Gastrocnemius medialis (tissue), 4 donors: ENCODE measurements at regions not wholly inside any gene's neighbourhood (a gene's known extent, or its start where the extent isn't known, plus 50 kb on each side); places are given as distances from the start of the nearest gene placed in this dataset.
"Not testable (repeated sequence)": the region's sequence is repeated elsewhere in the genome, so short reads cannot be mapped to it uniquely, and the experiment has no call there.

Experiments
- ATAC-seq, 2 donors: fragments of 150-250 bp; one replicate each; pipeline ENCODE4 v1.9.1; 2016
- DNase-seq, 2 donors: peaks; one replicate each; pipeline ENCODE4 v3.0.0-alpha.2; 2019
- H3K27ac ChIP-seq, 4 donors: fragments of 200-600 bp; sonication (generic); 1 replicate in 1 of 4; 2 replicates in 3 of 4; pipeline ENCODE4 v1.5.1; 2016 to 2018; ENCODE audit warnings: mild to moderate bottlenecking in 2 of 4, moderate library complexity in 1 of 4
- H3K27me3 ChIP-seq, 3 donors: fragments of 200-600 bp; sonication (generic) in 2 of 3; 1 replicate in 1 of 3; 2 replicates in 2 of 3; pipeline versions ENCODE4 v1.5.1 to v1.6.0; 2016 to 2019; ENCODE audit warnings: mild to moderate bottlenecking in 1 of 3, moderate library complexity in 1 of 3
- H3K36me3 ChIP-seq, 2 donors: fragments of 200-600 bp; sonication (generic) in 1 of 2; one replicate each; pipeline ENCODE4 v1.5.1; 2017 to 2018
- H3K4me1 ChIP-seq, 2 donors: fragments of 200-600 bp; sonication (generic) in 1 of 2; one replicate each; pipeline ENCODE4 v1.5.1; 2016 to 2017; ENCODE audit warnings: mild to moderate bottlenecking in 2 of 2
- H3K4me3 ChIP-seq, 4 donors: fragments of 200-600 bp; sonication (generic) in 3 of 4; 1 replicate in 1 of 4; 2 replicates in 3 of 4; pipeline ENCODE4 v1.5.1; 2016 to 2019; ENCODE audit warnings: mild to moderate bottlenecking in 2 of 4
- H3K9me3 ChIP-seq, 3 donors: fragments of 200-600 bp; sonication (generic) in 2 of 3; 1 replicate in 1 of 3; 2 replicates in 2 of 3; pipeline ENCODE4 v1.5.1; 2016 to 2019
- CTCF ChIP-seq, 5 experiments: fragments of 450-650 bp in 3 of 5; fragments of 200-600 bp in 2 of 5; sonication (generic) in 2 of 5; IDR thresholded peaks in 4 of 5; conservative IDR thresholded peaks in 1 of 5; 1 replicate in 4 of 5; 2 replicates in 1 of 5; pipeline ENCODE4 v1.5.1; 2016 to 2019; ENCODE audit warnings: antibody characterized with exemption in 5 of 5, mild to moderate bottlenecking in 3 of 5, moderate library complexity in 3 of 5
- POLR2A ChIP-seq, 2 donors: fragments of 450-650 bp; IDR thresholded peaks; one replicate each; pipeline ENCODE4 v1.6.1; 2017; ENCODE audit warnings: antibody characterized with exemption in 2 of 2, mild to moderate bottlenecking in 2 of 2, moderate library complexity in 2 of 2
- in situ Hi-C, 4 donors: fragments of 200-750 bp; cut with MboI; loops; one replicate each; pipeline versions ENCODE4 v1.15.0 to v1.8.0; 2017; ENCODE audit warnings: low sequenced_read_pairs in 4 of 4
- intact Hi-C: fragments of 100-400 bp; cut with DNase I; formaldehyde crosslinking; loops from one replicate; pipeline ENCODE4 v1.15.1; 2023; ENCODE audit warnings: low total_unique reads

GRCh38 chr6:112470376-112470775 lies 123.2 kb downstream of the RFPL4B start:
- Histone ChIP-seq H3K27me3 (no peaks in the 10 kb centered on the region), H3K4me1 (no peaks in the 10 kb centered on the region), H3K36me3 (no peaks in the 10 kb centered on the region), H3K4me3 (no peak overlapping the region), H3K9me3 (no peaks in the 10 kb centered on the region), H3K27ac (no peak overlapping the region)
- intact Hi-C loops, result no loop called here
- in situ Hi-C loops, result no loop called here
- no peak for ATAC-seq
- no peak for DNase-seq
- TF ChIP-seq CTCF (IDR thresholded peaks at IDR 0.05 in 4 of 5, conservative IDR thresholded peaks at IDR 0.05 in 1 of 5) (no peak), POLR2A (IDR thresholded peaks at IDR 0.05) (no peak)

- TF ChIP-seq POLR2A (IDR thresholded peaks at IDR 0.05), result no peak
- TF ChIP-seq CTCF (IDR thresholded peaks at IDR 0.05 in 4 of 5, conservative IDR thresholded peaks at IDR 0.05 in 1 of 5), result no peak
- H3K4me1 ChIP-seq, result no peaks in the 10 kb centered on the region
- no peak for ATAC-seq
- H3K36me3 ChIP-seq, result no peaks in the 10 kb centered on the region
- no peaks in the 10 kb centered on the region for H3K9me3 ChIP-seq
- no peak for DNase-seq
- H3K27ac ChIP-seq, result no peak overlapping the region
- in situ Hi-C loops (no loop called here), intact Hi-C loops (no loop called here)
- H3K27me3 ChIP-seq, result no peaks in the 10 kb centered on the region
- H3K4me3 ChIP-seq, result no peak overlapping the region
Measured at GRCh38 chr6:112470950-112471349, 123.8 kb downstream of the RFPL4B start.

- no peak for ATAC-seq
- H3K27ac ChIP-seq, result no peak overlapping the region
Measured at GRCh38 chr6:112475083-112475482, 128.0 kb downstream of the RFPL4B start.

GRCh38 chr6:112477125-112477524 lies 130.0 kb downstream of the RFPL4B start:
- no peaks in the 10 kb centered on the region for H3K27me3 ChIP-seq
- no peak for TF ChIP-seq POLR2A (IDR thresholded peaks at IDR 0.05)
- TF ChIP-seq CTCF (IDR thresholded peaks at IDR 0.05 in 4 of 5, conservative IDR thresholded peaks at IDR 0.05 in 1 of 5), result no peak
- DNase-seq (no peak), ATAC-seq (no peak)
- no peak overlapping the region for H3K4me3 ChIP-seq
- H3K9me3 ChIP-seq, result no peaks in the 10 kb centered on the region
- in situ Hi-C loops (no loop called here), intact Hi-C loops (no loop called here)
- no peak overlapping the region for H3K27ac ChIP-seq
- H3K4me1 ChIP-seq, result no peaks in the 10 kb centered on the region
- no peaks in the 10 kb centered on the region for H3K36me3 ChIP-seq

More at GRCh38 chr6:112475083-112475482, 128.0 kb downstream of the RFPL4B start:
- TF ChIP-seq CTCF (IDR thresholded peaks at IDR 0.05 in 4 of 5, conservative IDR thresholded peaks at IDR 0.05 in 1 of 5) (no peak), POLR2A (IDR thresholded peaks at IDR 0.05) (no peak)
- no peak for DNase-seq
- no peak overlapping the region for H3K4me3 ChIP-seq
- no peaks in the 10 kb centered on the region for H3K9me3 ChIP-seq
- no peaks in the 10 kb centered on the region for H3K4me1 ChIP-seq
- in situ Hi-C loops (no loop called here), intact Hi-C loops (no loop called here)
- no peaks in the 10 kb centered on the region for H3K36me3 ChIP-seq
- no peaks in the 10 kb centered on the region for H3K27me3 ChIP-seq

- in situ Hi-C loops, result no loop called here
Measured at GRCh38 chr6:112478036-112478435, 130.9 kb downstream of the RFPL4B start.

GRCh38 chr6:112479975-112480374 lies 132.8 kb downstream of the RFPL4B start:
- H3K36me3 ChIP-seq, H3K4me1 ChIP-seq, H3K27ac ChIP-seq, H3K4me3 ChIP-seq, H3K9me3 ChIP-seq, DNase-seq, ATAC-seq, H3K27me3 ChIP-seq, intact Hi-C loops, in situ Hi-C loops: not testable (repeated sequence)

More at GRCh38 chr6:112478036-112478435, 130.9 kb downstream of the RFPL4B start:
- no peak overlapping the region for H3K4me3 ChIP-seq
- no peaks in the 10 kb centered on the region for H3K4me1 ChIP-seq
- TF ChIP-seq POLR2A (IDR thresholded peaks at IDR 0.05), result no peak
- no peak for TF ChIP-seq CTCF (IDR thresholded peaks at IDR 0.05 in 4 of 5, conservative IDR thresholded peaks at IDR 0.05 in 1 of 5)
- H3K9me3 ChIP-seq, result no peaks in the 10 kb centered on the region
- DNase-seq (no peak), ATAC-seq (no peak)
- H3K36me3 ChIP-seq, result no peaks in the 10 kb centered on the region
- H3K27me3 ChIP-seq, result no peaks in the 10 kb centered on the region
- H3K27ac ChIP-seq, result no peak overlapping the region
- intact Hi-C loops, result no loop called here
